Uterus (tissue), 2 donors: ENCODE measurements at regions not wholly inside any gene's neighbourhood (a gene's known extent, or its start where the extent isn't known, plus 50 kb on each side); places are given as distances from the start of the nearest gene placed in this dataset.

Source experiments
- CTCF ChIP-seq, 4 experiments: fragments of 200-600 bp in 2 of 4; fragments of 450-650 bp in 2 of 4; sonication (generic) in 2 of 4; IDR thresholded peaks; one replicate each; pipeline ENCODE4 v1.5.1; 2016 to 2019; ENCODE audit warnings: antibody characterized with exemption in 4 of 4, mild to moderate bottlenecking in 2 of 4, moderate library complexity in 1 of 4
- POLR2A ChIP-seq, 2 donors: fragments of 450-650 bp; IDR thresholded peaks; one replicate each; pipeline ENCODE4 v1.6.1; 2016; ENCODE audit warnings: antibody characterized with exemption in 2 of 2, mild to moderate bottlenecking in 1 of 2, moderate library complexity in 1 of 2

- no peak for TF ChIP-seq CTCF (IDR thresholded peaks at IDR 0.05)
- no peak for TF ChIP-seq POLR2A (IDR thresholded peaks at IDR 0.05)
These were observed 131.3 kb upstream of the PCDH20 start for GRCh38 chr13:61546911-61547310.
